ENCODE measurements at regions not wholly inside any gene's neighbourhood (a gene's known extent, or its start where the extent isn't known, plus 50 kb on each side); places are given as distances from the start of the nearest gene placed in this dataset.

DNA sequence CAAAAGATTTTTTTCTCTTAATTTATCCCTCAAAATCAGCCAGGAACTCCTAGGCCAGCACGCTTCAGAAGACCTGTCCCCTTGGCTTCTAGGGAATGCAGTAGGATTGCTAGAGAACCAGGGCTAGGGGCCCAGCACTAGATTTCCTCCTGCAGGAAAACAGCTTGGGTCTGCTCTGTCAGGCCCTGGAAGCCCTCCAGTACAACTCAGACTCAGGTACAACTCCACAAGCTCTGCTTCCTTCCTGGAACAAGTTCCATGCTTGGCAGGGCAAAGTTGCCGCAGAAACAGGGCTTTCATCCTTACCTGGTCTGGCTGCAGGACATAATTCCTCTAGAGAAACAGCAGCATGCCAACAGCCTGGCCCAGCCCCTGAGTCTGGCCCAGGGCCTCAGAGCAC lies 96.1 kb upstream of the CTNNB1 start:
- Histone ChIP-seq H3K27me3 (ENCODE audit: low read depth) (no peaks in the 10 kb centered on the region), H3K4me1 (no peaks in the 10 kb centered on the region), H3K9me3 (no peaks in the 10 kb centered on the region), H3K36me3 (no peaks in the 10 kb centered on the region), H3K27ac (no peak overlapping the region), H3K4me3 (no peak overlapping the region)
- TF ChIP-seq, protein P1, sequence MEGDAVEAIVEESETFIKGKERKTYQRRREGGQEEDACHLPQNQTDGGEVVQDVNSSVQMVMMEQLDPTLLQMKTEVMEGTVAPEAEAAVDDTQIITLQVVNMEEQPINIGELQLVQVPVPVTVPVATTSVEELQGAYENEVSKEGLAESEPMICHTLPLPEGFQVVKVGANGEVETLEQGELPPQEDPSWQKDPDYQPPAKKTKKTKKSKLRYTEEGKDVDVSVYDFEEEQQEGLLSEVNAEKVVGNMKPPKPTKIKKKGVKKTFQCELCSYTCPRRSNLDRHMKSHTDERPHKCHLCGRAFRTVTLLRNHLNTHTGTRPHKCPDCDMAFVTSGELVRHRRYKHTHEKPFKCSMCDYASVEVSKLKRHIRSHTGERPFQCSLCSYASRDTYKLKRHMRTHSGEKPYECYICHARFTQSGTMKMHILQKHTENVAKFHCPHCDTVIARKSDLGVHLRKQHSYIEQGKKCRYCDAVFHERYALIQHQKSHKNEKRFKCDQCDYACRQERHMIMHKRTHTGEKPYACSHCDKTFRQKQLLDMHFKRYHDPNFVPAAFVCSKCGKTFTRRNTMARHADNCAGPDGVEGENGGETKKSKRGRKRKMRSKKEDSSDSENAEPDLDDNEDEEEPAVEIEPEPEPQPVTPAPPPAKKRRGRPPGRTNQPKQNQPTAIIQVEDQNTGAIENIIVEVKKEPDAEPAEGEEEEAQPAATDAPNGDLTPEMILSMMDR (IDR thresholded peaks at IDR 0.05): no peak
- ATAC-seq (peak; percentile 29 to 35), DNase-seq (no peak)
- intact Hi-C loops (cut with DNase I): no loop called here

DNA sequence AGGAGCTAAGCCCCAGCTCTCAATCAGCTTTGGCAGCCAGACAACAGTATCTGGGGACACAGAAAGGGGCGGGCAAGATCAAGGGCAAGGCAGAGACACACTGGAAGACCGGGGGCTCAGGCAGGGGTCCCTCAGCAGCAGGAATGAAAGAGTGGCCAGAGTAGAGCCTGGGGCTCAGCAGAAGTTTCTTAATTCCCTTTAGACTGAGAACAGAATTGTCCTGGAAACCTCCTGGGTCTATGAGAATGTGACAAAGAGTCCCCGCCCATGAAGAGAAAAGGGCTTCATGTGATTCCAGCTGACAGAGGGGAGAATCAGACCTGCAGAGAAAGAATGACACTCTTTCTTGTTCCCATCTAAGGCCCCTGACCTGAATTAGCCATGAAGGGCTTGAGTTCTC lies 95.2 kb upstream of the CTNNB1 start:
- DNase-seq: no peak
- Histone ChIP-seq H3K4me3 (no peak overlapping the region), H3K36me3 (no peaks in the 10 kb centered on the region), H3K27ac (no peak overlapping the region), H3K9me3 (no peaks in the 10 kb centered on the region), H3K27me3 (ENCODE audit: low read depth) (no peaks in the 10 kb centered on the region), H3K4me1 (no peaks in the 10 kb centered on the region)
- TF ChIP-seq, protein P1 (IDR thresholded peaks at IDR 0.05): no peak
- intact Hi-C loops (cut with DNase I): no loop called here
- ATAC-seq: no peak

DNA sequence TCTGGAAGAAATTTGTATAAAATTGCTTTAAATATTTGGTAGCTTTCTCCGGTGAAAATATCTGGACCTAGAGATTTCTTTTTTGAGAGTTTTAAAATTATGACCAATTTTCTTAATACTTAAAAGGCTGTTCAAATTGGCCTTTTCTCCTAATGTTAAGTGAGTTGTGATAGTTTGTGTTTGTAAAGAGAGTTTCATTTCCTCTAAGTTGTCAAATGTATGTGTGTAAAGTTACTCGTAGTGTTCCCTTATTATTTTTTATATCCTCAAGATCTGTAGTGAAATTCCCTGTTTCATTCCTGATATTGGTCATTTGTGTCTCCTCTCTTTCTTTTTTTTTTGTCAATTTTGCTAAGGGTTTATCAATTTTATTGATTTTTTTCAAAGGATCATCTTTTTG lies 92.6 kb upstream of the CTNNB1 start:
- H3K36me3 ChIP-seq: no peaks in the 10 kb centered on the region
- H3K27me3 ChIP-seq (ENCODE audit: low read depth): no peaks in the 10 kb centered on the region
- H3K4me1 ChIP-seq: no peaks in the 10 kb centered on the region
- no peak for ATAC-seq
- H3K9me3 ChIP-seq: no peaks in the 10 kb centered on the region
- no peak for DNase-seq
- H3K4me3 ChIP-seq: no peak overlapping the region
- intact Hi-C loops (cut with DNase I): no loop called here
- H3K27ac ChIP-seq: no peak overlapping the region
- TF ChIP-seq, protein P1 (IDR thresholded peaks at IDR 0.05): no peak

DNA sequence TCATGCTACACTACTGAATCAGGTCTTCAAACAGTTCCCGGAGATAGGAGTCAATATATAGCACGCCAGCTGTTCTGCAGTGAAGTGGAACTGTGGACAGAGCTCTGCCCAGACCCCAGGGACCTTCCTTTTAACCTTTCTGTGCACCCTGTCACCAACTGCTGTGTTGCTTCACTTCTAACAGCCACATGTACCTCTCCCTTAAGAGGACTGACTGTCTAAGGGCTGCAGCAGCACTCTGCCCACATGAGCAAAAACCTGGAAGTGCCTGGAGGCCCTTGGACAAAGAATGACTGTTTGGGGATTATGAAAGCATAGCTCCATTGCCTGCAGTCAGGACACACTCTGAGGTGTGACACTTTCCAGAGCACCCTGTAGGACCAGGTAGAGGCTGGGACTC lies 88.3 kb upstream of the CTNNB1 start:
- DNase-seq (no peak), ATAC-seq (peak in 1 of 2 donors; percentile 25)
- no peaks in the 10 kb centered on the region for H3K9me3 ChIP-seq
- TF ChIP-seq, protein P1 (IDR thresholded peaks at IDR 0.05): no peak
- intact Hi-C loops (cut with DNase I): no loop called here
- no peaks in the 10 kb centered on the region for H3K4me1 ChIP-seq
- no peak overlapping the region for H3K27ac ChIP-seq
- H3K36me3 ChIP-seq: no peaks in the 10 kb centered on the region
- H3K27me3 ChIP-seq (ENCODE audit: low read depth): no peaks in the 10 kb centered on the region
- no peak overlapping the region for H3K4me3 ChIP-seq

DNA sequence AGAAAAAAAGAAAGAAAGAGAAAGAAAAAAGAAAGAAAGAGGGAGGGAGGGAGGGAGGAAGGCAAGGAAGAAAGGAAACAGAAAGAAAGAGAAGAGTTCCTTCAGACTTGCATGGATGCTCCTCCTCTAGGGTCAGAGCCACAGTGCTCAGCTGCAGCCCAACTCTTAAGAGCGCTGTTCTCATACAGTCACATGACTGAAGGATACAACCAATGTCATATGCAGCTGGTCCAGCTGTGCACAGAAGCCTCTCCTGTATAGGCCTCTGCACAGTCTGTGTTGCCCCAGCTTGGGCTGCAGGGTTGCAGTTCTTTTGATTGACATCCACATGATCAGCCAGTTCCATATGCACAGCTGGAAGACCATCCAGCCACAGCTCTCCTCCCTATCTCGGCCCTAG lies 86.8 kb upstream of the CTNNB1 start:
- ATAC-seq (no peak), DNase-seq (no peak)
- Histone ChIP-seq H3K27ac (no peak overlapping the region), H3K4me1 (peaks cover 11% of the 10 kb centered on the region), H3K9me3 (no peaks in the 10 kb centered on the region), H3K36me3 (no peaks in the 10 kb centered on the region), H3K4me3 (no peak overlapping the region), H3K27me3 (ENCODE audit: low read depth) (no peaks in the 10 kb centered on the region)
- intact Hi-C loops (cut with DNase I): no loop called here
- TF ChIP-seq, protein P1 (IDR thresholded peaks at IDR 0.05): no peak

DNA sequence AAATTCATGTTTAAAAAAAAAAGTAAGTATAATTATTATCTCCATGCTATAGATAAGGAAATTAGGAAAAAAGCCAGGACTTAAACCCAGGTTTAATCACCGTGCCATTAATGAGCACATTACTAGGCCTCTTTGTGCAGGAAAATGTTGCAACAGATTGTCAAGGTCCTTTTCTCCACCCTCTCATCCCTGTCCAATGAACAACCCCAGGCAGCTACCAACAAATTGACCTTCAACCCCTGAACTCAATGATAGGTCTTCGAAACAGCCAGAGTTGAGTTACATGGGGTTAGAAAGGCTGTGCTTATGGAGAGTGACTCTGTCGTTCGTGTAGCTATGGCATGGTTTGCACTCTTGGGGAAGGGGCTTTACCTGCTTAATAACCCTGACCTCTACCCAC lies 84.2 kb upstream of the CTNNB1 start:
- Histone ChIP-seq H3K4me3 (no peak overlapping the region), H3K4me1 (peaks cover 23% of the 10 kb centered on the region), H3K27ac (no peak overlapping the region), H3K27me3 (ENCODE audit: low read depth) (no peaks in the 10 kb centered on the region), H3K9me3 (no peaks in the 10 kb centered on the region), H3K36me3 (no peaks in the 10 kb centered on the region)
- TF ChIP-seq, protein P1 (IDR thresholded peaks at IDR 0.05): no peak
- intact Hi-C loops (cut with DNase I): no loop called here
- ATAC-seq: no peak
- DNase-seq: no peak
